GM21786 (cell line): ENCODE measurements at regions not wholly inside any gene's neighbourhood (a gene's known extent, or its start where the extent isn't known, plus 50 kb on each side); places are given as distances from the start of the nearest gene placed in this dataset.
A peak's percentile ranks its signal among the peaks of the same experiment; 100 is the strongest.
"Not testable (repeated sequence)": the region's sequence is repeated elsewhere in the genome, so short reads cannot be mapped to it uniquely, and the experiment has no call there.

Experiments used
- ATAC-seq: cut with Tn5 transposase; IDR thresholded peaks from one replicate; pipeline ENCODE4 v1.9.1; 2021; ENCODE audit not compliant: unreplicated experiment

- not testable (repeated sequence) for ATAC-seq
These were observed 188.9 kb upstream of the PLGLB2 start for GRCh38 chr2:87559001-87559400.

- ATAC-seq = not testable (repeated sequence)
These were observed 188.2 kb upstream of the PLGLB2 start for GRCh38 chr2:87559735-87560134.

DNA sequence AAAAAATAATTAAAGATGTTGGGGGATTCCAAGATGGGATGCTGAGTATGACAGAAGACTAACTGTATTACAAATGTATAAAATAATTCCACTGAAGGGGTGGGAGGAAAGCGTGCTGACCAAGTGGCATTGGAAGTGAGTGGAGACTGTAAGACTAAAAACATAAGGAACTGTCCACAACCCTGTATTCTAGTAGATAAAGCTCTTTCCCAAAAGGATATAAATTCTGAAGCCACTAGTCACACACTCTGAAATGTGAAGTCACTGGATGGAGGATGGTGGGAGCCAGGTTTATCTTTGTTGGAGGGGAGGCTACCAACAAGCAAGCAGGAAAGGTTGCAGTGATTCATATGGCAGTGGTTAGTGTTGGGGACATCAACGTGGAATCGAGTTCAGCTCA is 182.8 kb upstream of the PLGLB2 start:
- ATAC-seq = not testable (repeated sequence)

DNA sequence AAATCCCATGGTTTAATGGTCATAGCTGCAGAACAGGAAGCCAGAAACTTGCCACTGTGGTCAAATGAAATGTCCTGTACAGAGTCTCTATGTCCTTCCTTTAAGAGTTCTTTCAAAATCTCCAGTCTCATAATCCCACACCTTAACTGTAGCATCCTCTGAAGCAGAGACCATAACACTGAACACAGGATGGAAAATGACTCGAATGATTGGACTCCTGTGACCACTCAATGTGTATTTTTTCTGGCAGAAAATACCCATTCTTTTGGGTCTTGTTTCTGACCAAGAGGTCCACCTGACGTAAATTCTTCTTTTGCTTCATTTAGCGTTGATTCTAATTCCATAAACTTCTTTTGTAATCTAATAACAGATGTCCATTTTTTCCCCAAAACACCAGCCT is 181.4 kb upstream of the PLGLB2 start:
- not testable (repeated sequence) for ATAC-seq

DNA sequence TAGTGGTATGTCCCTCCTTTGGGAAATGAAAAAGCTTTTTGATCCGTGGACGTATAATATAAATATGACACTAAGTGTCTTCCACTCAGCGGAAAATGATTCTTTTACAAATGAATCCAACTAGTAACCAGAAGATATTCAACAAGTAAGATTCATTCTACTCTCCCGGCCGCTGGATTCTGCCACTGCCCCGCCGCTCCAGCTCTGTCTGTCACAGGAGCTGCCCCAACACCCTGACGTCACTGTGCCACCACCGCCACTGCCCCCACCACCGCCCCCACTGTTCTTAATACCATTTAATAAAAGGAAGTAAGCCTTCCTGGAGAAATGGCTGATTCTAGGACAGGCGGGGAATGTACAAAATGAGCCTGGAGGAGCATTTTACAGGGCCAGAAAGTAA is 180.8 kb upstream of the PLGLB2 start:
- ATAC-seq = not testable (repeated sequence)

- ATAC-seq = not testable (repeated sequence)
These were observed 180.0 kb upstream of the PLGLB2 start for GRCh38 chr2:87567912-87568311.

GRCh38 chr2:87568554-87569278 is 179.2 kb upstream of the PLGLB2 start:
- not testable (repeated sequence) for ATAC-seq

DNA sequence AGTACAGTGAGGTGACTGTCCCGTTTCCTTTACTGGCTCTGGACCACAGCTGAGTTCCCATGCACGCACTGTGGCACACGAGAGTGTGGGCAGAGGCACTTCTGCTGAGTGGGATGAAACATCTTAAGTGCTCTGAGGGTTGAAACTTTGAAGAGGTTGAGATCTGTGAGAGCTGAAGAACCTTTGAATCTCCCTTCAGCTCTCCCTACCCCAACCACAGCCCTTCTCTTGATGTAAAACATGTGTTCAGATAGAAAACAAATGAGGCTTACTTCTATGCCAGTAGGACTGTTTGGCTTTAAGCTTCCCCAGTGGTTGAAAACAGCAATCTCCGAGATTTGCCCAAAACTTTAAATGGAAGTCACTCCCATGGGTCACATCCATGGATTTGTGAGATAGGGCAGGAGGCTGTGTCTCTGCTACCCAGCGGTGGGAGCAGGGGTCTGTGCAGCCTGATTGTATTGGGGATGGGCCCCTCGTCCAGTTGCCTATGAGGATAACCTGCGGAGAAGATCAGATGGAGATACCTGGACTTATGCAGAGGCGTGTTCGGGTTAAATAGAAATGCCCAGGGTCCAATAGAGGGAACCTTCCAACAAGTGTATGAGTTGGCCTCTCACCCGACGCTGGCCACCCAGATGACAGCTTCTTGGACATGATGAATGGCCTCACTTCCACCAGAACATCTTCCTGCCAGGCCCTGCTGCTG is 178.0 kb upstream of the PLGLB2 start:
- ATAC-seq = not testable (repeated sequence)

DNA sequence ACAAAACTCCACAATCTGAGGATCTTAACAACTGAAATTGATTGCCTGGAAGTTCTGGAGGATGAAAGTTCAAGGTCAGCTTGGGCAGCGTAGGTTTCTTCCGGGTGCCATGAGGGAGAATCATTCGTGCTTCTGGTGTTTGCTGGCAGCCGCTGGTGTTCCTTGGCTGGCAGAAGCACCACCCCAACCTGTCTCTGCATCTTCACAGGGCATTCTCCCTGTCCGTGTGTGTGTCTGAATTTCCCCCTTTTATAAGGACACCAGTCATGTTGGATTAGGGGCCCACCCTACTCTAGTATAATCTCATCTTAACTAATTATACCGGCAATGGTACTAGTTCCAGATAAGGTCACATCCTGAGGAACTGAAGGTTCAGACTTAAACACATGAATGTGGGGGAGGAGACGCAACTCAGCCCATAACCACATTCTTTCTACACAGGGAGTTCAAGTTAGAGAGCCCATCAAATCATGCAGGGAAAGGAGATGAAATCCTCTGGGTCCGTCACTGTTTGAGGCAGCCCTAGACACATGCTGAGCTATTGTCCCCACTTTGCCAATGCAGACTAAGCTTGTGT is 175.9 kb upstream of the PLGLB2 start:
- ATAC-seq = not testable (repeated sequence)

GRCh38 chr2:87572906-87573305 is 175.0 kb upstream of the PLGLB2 start:
- not testable (repeated sequence) for ATAC-seq

DNA sequence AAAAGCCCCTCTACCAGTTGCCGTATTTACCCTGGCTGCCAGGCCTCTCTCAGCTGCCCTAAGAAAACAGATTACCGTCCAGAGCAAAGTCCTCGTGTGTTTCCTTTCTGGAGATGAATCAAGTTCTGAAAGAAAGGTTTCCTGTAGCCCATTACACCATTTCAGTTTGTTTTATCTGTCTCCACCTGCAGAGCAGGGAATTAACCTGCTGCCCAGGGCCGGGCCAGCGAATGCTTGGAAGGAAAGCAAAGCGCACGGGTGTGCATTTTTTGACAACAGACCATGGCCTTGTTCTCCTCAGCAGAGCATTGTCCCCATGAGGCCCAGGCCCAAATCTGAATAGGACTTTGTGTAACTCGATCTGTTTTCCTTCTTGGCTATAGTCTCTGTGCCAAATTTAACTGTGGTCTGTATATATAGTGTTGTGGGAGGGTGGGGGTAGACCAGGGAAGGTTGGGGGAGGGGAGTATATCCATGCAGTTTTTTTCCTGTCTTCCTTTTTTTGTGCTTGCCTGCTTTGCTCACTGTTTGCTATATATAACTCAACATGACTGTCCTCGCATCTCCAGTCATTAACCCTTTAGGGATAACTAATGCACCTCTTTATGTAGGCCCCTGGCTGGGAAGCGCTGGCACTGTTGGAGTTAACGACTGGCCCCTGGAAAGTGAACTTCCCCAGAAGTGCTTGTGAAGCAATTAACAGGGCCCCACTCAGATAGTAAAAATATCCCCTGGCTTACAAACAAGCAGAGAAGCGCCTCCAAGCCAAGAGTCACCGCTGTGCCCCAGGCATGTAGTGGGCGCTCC is 174.3 kb upstream of the PLGLB2 start:
- ATAC-seq = not testable (repeated sequence)

DNA sequence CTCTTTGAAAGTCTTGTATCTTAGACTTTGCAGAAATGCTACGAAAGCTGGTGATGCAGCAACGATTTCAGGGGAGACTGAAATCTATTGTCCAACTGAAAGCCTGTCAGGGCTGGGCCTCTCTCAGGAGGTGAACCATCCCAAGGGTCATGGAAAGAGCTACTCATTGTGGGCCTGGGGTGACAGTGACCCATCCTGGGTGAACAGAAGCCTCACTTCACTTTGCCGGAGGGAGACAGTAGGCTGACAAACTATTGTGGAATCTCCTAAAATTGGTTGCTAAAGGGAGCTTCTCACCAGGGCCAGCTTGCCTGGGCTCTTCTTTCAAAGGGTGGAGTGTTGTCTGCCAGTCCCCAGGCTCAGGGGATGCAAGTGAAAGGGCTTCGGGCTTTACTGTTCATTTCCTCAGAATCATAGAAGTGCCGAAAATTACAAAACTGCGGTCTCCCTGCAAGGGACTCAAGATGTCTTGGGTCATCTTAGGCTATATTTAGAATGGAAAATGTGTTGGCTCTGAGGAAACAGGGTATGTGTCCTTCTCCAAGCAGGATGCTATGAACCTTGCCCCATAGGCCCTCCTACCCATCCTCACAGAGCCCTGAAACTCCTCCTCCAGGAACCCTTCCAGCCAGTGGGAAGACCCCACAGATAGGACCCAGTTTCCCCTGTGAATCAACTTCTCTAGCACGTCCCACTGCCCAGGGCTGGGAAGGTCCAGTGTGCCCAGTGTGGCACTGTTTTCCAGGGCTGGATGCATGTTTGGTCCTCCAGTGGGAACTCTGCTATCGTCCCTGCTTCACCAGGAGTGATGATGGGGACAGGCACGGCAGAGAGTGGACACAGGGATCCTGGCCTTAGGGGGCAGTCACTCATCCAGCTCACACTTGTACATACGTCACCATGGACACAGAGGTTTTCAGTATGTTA is 173.4 kb upstream of the PLGLB2 start:
- not testable (repeated sequence) for ATAC-seq

DNA sequence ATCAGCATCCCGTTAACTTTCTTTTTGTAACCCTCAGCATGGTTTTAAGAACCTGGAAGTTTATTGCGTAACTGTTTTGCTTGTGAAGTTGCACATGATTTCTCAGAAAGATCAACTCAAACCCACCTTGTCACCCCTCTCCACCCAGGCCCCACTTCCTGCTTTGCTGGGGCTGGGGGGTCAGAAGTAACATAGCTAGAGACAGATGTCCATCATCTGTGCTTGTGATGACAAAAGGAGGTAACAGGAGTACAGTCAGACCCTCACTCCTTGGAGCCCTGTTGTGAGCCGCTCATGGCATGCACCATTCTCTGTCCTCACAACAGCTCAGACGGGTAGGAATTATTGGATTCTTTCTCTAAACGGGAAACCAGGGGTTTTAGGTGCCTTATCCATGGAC is 172.7 kb upstream of the PLGLB2 start:
- not testable (repeated sequence) for ATAC-seq

DNA sequence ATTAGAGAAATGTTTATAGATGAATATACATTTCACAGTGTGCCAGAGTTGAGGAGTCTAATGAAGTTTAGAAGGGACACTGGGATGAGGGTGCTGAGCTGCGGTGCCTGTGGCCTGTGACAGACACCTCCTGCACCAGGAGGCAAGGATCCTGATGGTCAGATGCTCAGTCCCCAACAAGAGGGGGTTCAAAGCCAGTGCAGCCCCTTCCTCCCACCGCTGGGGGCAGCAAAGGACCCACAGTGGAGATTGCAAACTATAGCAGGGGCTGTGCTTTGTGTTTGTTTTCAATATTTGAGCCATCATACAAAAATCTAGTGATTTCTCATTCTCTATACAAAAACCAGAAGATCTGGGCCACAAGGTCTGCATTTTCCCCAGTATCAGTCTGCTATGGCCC is 170.5 kb upstream of the PLGLB2 start:
- ATAC-seq = not testable (repeated sequence)

DNA sequence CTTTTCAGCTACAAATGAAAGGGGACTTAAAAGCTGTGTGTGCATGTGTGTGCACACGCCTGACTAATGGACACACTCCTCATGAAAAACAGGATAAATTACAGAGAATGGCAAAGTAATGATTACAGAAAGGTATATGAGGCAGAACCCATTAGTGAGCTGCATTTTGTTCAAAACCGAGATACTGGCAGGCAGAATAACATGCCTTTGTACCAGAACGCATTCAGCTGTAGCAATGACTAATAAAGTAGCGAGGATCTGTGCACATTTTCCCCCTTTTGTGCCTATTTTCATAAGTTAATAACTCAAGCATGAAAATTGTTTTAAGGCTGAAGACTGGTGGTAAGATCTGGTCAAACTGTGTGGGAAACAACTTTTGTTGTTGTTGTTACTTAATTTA is 165.7 kb upstream of the PLGLB2 start:
- peak; percentile 37 for ATAC-seq

DNA sequence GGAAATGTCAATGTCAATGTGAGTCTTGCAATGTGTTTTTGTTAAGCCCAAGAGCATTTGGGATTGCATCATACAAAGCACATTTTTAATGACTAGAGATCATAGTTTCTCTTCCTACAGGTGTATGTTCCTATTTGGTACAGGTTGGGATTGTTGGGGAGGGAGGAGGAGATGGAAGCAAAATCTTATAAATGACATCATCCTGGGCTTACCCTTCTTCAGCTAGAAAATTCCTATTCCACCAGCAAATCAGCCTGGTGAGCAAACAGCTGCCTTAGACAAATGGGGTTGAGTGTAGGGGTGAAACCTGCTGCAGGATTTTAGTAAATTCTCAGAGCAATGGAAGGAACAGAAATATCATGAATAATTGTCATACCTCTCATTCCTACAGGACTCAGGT is 165.3 kb upstream of the PLGLB2 start:
- not testable (repeated sequence) for ATAC-seq

DNA sequence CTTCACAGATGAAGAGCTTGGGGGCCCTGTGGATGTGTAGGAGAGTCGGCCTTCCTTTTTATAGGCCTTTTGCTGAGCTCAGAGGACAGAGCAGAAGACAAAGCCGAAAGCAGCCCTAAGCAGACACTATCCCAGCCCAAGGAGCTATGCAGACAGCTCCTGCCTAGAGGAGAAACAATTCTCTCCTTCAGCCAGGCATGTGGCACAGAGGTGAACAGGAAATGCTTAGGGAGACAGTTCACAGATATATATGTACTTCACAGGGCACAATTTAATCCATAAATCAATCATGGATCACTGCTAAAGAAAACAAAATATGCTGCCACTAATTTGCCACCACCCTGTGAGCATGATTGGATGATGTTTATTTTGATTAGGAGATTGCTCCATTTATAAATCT is 164.5 kb upstream of the PLGLB2 start:
- ATAC-seq = not testable (repeated sequence)

GRCh38 chr2:87583803-87584202 is 164.1 kb upstream of the PLGLB2 start:
- not testable (repeated sequence) for ATAC-seq

- not testable (repeated sequence) for ATAC-seq
These were observed 163.5 kb upstream of the PLGLB2 start for GRCh38 chr2:87584268-87584906.

- ATAC-seq = not testable (repeated sequence)
These were observed 160.0 kb upstream of the PLGLB2 start for GRCh38 chr2:87587934-87588333.
